ENCODE measurements at regions not wholly inside any gene's neighbourhood (a gene's known extent, or its start where the extent isn't known, plus 50 kb on each side); places are given as distances from the start of the nearest gene placed in this dataset.

- no peak overlapping the region for H3K4me3 ChIP-seq (IDR thresholded peaks at IDR 0.05; ENCODE audit: insufficient read depth, low read depth, low read length)
- no peak for TF ChIP-seq CTCF (conservative IDR thresholded peaks at IDR 0.05; ENCODE audit: low read depth, low read length)
- no peaks in the 10 kb centered on the region for H4K20me1 ChIP-seq (ENCODE audit: insufficient read depth)
- no peak overlapping the region for H3K9ac ChIP-seq
- no peaks in the 10 kb centered on the region for H3K79me2 ChIP-seq (ENCODE audit: insufficient read depth, low read depth)
- H2AFZ ChIP-seq (ENCODE audit: low read depth): no peak overlapping the region
- no peak overlapping the region for H3K4me2 ChIP-seq
- H3K36me3 ChIP-seq (ENCODE audit: insufficient read depth): no peaks in the 10 kb centered on the region
- no peaks in the 10 kb centered on the region for H3K27me3 ChIP-seq (ENCODE audit: insufficient read depth, low read depth)
- H3K4me1 ChIP-seq (ENCODE audit: low read depth, poor library complexity, severe bottlenecking): no peaks in the 10 kb centered on the region
- no peak overlapping the region for H3K27ac ChIP-seq
Observed at GRCh38 chr16:35734728-35735402, 2275.5 kb downstream of the TP53TG3F start.

DNA sequence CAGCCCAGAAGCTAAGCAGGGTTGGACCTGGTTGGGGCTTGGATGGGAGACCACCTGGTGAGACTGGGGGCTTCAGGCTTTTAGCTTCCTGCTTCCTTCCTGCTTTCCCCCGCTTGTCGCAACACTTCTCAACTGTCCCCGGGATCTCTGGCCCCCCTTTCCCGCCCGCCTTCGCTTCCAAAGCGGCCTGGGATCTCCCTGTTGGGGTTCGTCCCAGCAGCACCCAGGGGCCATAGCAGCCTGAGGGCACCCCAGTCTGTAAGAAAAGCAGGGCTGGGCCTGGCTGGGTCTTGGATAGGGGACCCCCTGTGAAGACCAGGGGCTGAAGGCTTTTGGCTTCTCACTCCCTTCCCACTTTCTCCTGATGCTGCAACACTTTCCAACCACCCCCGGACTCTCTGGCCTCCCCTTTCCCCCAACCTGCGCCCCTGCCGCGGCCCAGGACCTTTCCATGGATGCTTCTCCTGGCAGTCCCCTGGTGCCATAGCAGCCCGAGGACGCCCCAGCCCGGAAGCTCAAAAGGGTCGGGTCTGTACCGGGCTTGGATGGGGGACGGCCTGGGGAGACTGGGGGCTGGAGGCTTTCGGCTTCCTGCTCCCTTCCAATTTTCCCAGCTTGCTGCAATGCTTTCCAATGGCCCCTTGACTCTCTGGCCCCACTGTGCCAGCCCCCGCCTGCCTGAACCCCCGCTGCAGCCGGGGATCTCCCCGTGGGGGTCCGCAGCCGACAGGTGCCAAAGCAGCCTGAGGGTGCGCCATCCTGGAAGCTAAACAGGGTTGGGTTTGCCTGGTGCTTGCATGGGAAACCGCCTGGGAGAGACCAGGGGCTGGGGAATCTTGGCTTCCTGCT lies 2276.2 kb downstream of the TP53TG3F start:
- Histone ChIP-seq H3K36me3 (ENCODE audit: insufficient read depth) (no peaks in the 10 kb centered on the region), H3K27me3 (ENCODE audit: insufficient read depth, low read depth) (no peaks in the 10 kb centered on the region), H3K9ac (no peak overlapping the region), H3K27ac (no peak overlapping the region), H3K4me1 (ENCODE audit: low read depth, poor library complexity, severe bottlenecking) (no peaks in the 10 kb centered on the region), H3K4me3 (IDR thresholded peaks at IDR 0.05; ENCODE audit: insufficient read depth, low read depth, low read length) (no peak overlapping the region), H2AFZ (ENCODE audit: low read depth) (no peak overlapping the region), H4K20me1 (ENCODE audit: insufficient read depth) (no peaks in the 10 kb centered on the region), H3K79me2 (ENCODE audit: insufficient read depth, low read depth) (no peaks in the 10 kb centered on the region), H3K4me2 (no peak overlapping the region)
- no peak for TF ChIP-seq CTCF (conservative IDR thresholded peaks at IDR 0.05; ENCODE audit: low read depth, low read length)

- Histone ChIP-seq H3K79me2 (ENCODE audit: insufficient read depth, low read depth) (no peaks in the 10 kb centered on the region), H3K9ac (no peak overlapping the region), H3K4me2 (no peak overlapping the region), H4K20me1 (ENCODE audit: insufficient read depth) (no peaks in the 10 kb centered on the region), H3K27ac (no peak overlapping the region), H3K4me1 (ENCODE audit: low read depth, poor library complexity, severe bottlenecking) (no peaks in the 10 kb centered on the region), H3K27me3 (ENCODE audit: insufficient read depth, low read depth) (no peaks in the 10 kb centered on the region), H2AFZ (ENCODE audit: low read depth) (no peak overlapping the region), H3K36me3 (ENCODE audit: insufficient read depth) (no peaks in the 10 kb centered on the region), H3K4me3 (IDR thresholded peaks at IDR 0.05; ENCODE audit: insufficient read depth, low read depth, low read length) (no peak overlapping the region)
- TF ChIP-seq CTCF (conservative IDR thresholded peaks at IDR 0.05; ENCODE audit: low read depth, low read length): no peak
Observed at GRCh38 chr16:35736546-35736945, 2277.1 kb downstream of the TP53TG3F start.

DNA sequence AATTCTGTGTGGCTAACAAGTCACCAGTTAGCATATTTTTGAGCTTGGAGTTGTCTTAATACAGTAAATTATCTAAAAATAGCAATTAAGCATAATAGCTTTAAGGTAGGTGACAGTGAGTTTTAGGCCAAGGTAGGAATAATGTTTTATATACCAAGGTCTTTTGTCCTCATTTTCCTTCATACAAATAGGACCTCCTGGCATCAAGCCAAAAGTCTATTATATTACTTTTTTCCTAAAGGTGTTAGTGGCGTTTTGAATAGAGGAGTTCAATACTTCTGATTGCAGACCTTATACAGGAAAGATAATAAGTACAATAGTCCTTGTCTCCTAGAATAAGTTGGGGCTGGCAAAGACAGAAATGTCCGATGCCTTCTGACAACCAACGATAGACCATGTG lies 2277.7 kb downstream of the TP53TG3F start:
- Histone ChIP-seq H2AFZ (ENCODE audit: low read depth) (no peak overlapping the region), H3K27ac (no peak overlapping the region), H3K27me3 (ENCODE audit: insufficient read depth, low read depth) (no peaks in the 10 kb centered on the region), H3K4me1 (ENCODE audit: low read depth, poor library complexity, severe bottlenecking) (no peaks in the 10 kb centered on the region), H3K9ac (no peak overlapping the region), H3K4me3 (IDR thresholded peaks at IDR 0.05; ENCODE audit: insufficient read depth, low read depth, low read length) (no peak overlapping the region), H3K4me2 (no peak overlapping the region), H3K79me2 (ENCODE audit: insufficient read depth, low read depth) (no peaks in the 10 kb centered on the region), H3K36me3 (ENCODE audit: insufficient read depth) (no peaks in the 10 kb centered on the region), H4K20me1 (ENCODE audit: insufficient read depth) (no peaks in the 10 kb centered on the region)
- no peak for TF ChIP-seq CTCF (conservative IDR thresholded peaks at IDR 0.05; ENCODE audit: low read depth, low read length)

Measured in KMS-11 (cell line).